ENCODE measurements at regions not wholly inside any gene's neighbourhood (a gene's known extent, or its start where the extent isn't known, plus 50 kb on each side); places are given as distances from the start of the nearest gene placed in this dataset.
"Not testable (repeated sequence)": the region's sequence is repeated elsewhere in the genome, so short reads cannot be mapped to it uniquely, and the experiment has no call there.

- WGBS, 2 donors, result 69 to 81% methylated on average over 12 of the region's 12 CpGs
- H3K36me3 ChIP-seq (ENCODE audit: control insufficient read depth in 2 of 2, insufficient read depth in 2 of 2, low read length in 1 of 2); H3K9me3 ChIP-seq (ENCODE audit: control insufficient read depth in 2 of 2, insufficient read depth in 1 of 2, low read depth in 1 of 2, low read length in 1 of 2); H3K4me1 ChIP-seq (ENCODE audit: control insufficient read depth in 2 of 2, insufficient read depth in 2 of 2, low read length in 1 of 2); H3K27me3 ChIP-seq (ENCODE audit: control insufficient read depth in 1 of 2, insufficient read depth in 2 of 2, low read length in 2 of 2); H3K4me3 ChIP-seq (ENCODE audit: low read depth in 1 of 2, low read length in 2 of 2); H3K27ac ChIP-seq (ENCODE audit: low read depth in 2 of 2, low read length in 1 of 2): not testable (repeated sequence)
Measured at GRCh38 chr2:207344596-207345394, 179.0 kb upstream of the KLF7 start.

- Histone ChIP-seq H3K4me3 (ENCODE audit: low read depth in 1 of 2, low read length in 2 of 2) (no peak overlapping the region), H3K27me3 (ENCODE audit: control insufficient read depth in 1 of 2, insufficient read depth in 2 of 2, low read length in 2 of 2) (no peaks in the 10 kb centered on the region), H3K36me3 (ENCODE audit: control insufficient read depth in 2 of 2, insufficient read depth in 2 of 2, low read length in 1 of 2) (no peaks in the 10 kb centered on the region), H3K27ac (ENCODE audit: low read depth in 2 of 2, low read length in 1 of 2) (no peak overlapping the region), H3K9me3 (ENCODE audit: control insufficient read depth in 2 of 2, insufficient read depth in 1 of 2, low read depth in 1 of 2, low read length in 1 of 2) (no peaks in the 10 kb centered on the region), H3K4me1 (ENCODE audit: control insufficient read depth in 2 of 2, insufficient read depth in 2 of 2, low read length in 1 of 2) (no peaks in the 10 kb centered on the region)
- 81 to 87% methylated on average over 1 of the region's 1 CpG for WGBS, 2 donors
Measured at GRCh38 chr2:207351171-207351570, 178.6 kb upstream of the CREB1 start.

DNA sequence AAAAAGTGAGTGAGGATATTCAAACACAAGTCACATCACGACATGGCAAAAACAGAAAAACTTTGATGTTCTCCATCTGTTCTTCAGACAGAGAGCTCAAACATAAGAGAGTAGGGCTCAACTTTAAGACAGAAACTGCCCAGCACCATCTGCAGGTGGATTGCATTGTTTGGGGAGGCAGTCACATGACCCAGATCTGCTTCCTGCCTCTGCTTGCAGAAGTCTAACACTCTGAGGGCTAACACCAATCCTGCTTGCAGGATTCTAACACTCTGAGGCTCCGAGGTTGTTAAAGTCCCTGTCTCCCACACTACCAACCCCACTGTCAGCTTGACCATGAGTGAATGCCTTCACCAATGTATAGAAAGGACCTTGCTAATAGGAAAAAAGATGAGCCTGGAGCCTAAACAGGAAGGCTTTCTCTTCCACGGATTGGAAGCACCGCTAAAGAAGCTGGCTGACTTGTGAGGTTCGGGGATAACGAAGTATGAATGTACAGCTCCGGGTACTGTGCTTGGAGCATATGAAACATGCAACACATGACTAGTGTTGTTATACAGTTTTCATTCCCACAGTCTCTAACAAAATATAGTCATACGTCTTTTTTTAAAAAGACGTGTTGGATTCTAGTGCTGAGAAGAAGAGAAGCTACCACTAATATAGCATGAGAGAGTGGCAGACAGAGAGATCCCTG is 176.6 kb upstream of the CREB1 start:
- no peak overlapping the region for H3K4me3 ChIP-seq (ENCODE audit: low read depth in 1 of 2, low read length in 2 of 2)
- H3K36me3 ChIP-seq (ENCODE audit: control insufficient read depth in 2 of 2, insufficient read depth in 2 of 2, low read length in 1 of 2), result no peaks in the 10 kb centered on the region
- WGBS, 2 donors, result 80 to 81% methylated on average over 9 of the region's 9 CpGs
- no peak overlapping the region for H3K27ac ChIP-seq (ENCODE audit: low read depth in 2 of 2, low read length in 1 of 2)
- H3K4me1 ChIP-seq (ENCODE audit: control insufficient read depth in 2 of 2, insufficient read depth in 2 of 2, low read length in 1 of 2), result no peaks in the 10 kb centered on the region
- no peaks in the 10 kb centered on the region for H3K9me3 ChIP-seq (ENCODE audit: control insufficient read depth in 2 of 2, insufficient read depth in 1 of 2, low read depth in 1 of 2, low read length in 1 of 2)
- no peaks in the 10 kb centered on the region for H3K27me3 ChIP-seq (ENCODE audit: control insufficient read depth in 1 of 2, insufficient read depth in 2 of 2, low read length in 2 of 2)

- Histone ChIP-seq H3K4me3 (ENCODE audit: low read depth in 1 of 2, low read length in 2 of 2) (no peak overlapping the region), H3K27me3 (ENCODE audit: control insufficient read depth in 1 of 2, insufficient read depth in 2 of 2, low read length in 2 of 2) (no peaks in the 10 kb centered on the region), H3K36me3 (ENCODE audit: control insufficient read depth in 2 of 2, insufficient read depth in 2 of 2, low read length in 1 of 2) (no peaks in the 10 kb centered on the region), H3K27ac (ENCODE audit: low read depth in 2 of 2, low read length in 1 of 2) (no peak overlapping the region), H3K9me3 (ENCODE audit: control insufficient read depth in 2 of 2, insufficient read depth in 1 of 2, low read depth in 1 of 2, low read length in 1 of 2) (no peaks in the 10 kb centered on the region), H3K4me1 (ENCODE audit: control insufficient read depth in 2 of 2, insufficient read depth in 2 of 2, low read length in 1 of 2) (no peaks in the 10 kb centered on the region)
- 73 to 86% methylated on average over 1 of the region's 1 CpG for WGBS, 2 donors
Measured at GRCh38 chr2:207353836-207354235, 175.9 kb upstream of the CREB1 start.

DNA sequence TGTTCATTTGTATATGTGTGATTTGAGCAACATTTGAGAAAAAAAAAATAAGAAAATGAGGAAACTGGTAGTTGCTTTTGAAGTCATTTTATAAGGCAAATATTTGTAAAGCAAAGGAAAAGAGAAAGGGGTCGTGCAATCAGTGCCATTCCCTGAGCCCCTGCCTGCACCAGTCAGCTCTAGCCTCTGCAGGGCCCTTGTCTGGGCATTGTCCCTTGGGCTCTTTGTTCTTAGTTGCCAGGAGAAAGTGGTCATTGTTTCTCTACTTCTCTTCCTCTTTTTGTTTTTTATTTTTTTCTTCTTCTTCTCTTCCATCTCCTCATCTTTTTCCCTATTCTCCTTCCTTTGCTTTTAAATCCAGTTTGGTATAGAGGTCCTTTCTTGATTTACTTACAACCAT is 175.3 kb upstream of the CREB1 start:
- WGBS, 2 donors, result 57 to 66% methylated on average over 1 of the region's 1 CpG
- Histone ChIP-seq H3K9me3 (ENCODE audit: control insufficient read depth in 2 of 2, insufficient read depth in 1 of 2, low read depth in 1 of 2, low read length in 1 of 2) (no peaks in the 10 kb centered on the region), H3K36me3 (ENCODE audit: control insufficient read depth in 2 of 2, insufficient read depth in 2 of 2, low read length in 1 of 2) (no peaks in the 10 kb centered on the region), H3K4me3 (ENCODE audit: low read depth in 1 of 2, low read length in 2 of 2) (no peak overlapping the region), H3K27me3 (ENCODE audit: control insufficient read depth in 1 of 2, insufficient read depth in 2 of 2, low read length in 2 of 2) (no peaks in the 10 kb centered on the region), H3K4me1 (ENCODE audit: control insufficient read depth in 2 of 2, insufficient read depth in 2 of 2, low read length in 1 of 2) (no peaks in the 10 kb centered on the region), H3K27ac (ENCODE audit: low read depth in 2 of 2, low read length in 1 of 2) (no peak overlapping the region)

DNA sequence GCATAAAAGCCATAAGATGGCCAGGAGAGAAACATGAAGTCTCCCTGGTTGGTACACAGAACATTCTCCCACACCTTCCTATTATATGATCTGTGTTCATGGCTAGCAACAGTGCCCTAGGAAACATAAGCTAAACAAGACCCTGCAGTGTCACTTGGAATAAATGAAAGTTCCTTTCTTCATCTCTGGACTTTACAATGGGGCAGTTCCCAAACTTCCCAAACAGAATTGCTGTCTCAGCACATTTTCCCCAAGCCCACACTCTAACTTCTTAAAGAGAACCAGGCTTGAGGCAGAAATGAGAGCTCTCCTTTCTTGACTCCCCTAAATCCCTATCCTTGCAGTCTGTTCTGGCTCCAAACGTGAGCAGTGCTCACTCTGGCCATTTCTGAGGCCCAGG is 173.2 kb upstream of the CREB1 start:
- Histone ChIP-seq H3K9me3 (ENCODE audit: control insufficient read depth in 2 of 2, insufficient read depth in 1 of 2, low read depth in 1 of 2, low read length in 1 of 2) (no peaks in the 10 kb centered on the region), H3K4me3 (ENCODE audit: low read depth in 1 of 2, low read length in 2 of 2) (no peak overlapping the region), H3K27ac (ENCODE audit: low read depth in 2 of 2, low read length in 1 of 2) (no peak overlapping the region), H3K4me1 (ENCODE audit: control insufficient read depth in 2 of 2, insufficient read depth in 2 of 2, low read length in 1 of 2) (no peaks in the 10 kb centered on the region), H3K36me3 (ENCODE audit: control insufficient read depth in 2 of 2, insufficient read depth in 2 of 2, low read length in 1 of 2) (no peaks in the 10 kb centered on the region), H3K27me3 (ENCODE audit: control insufficient read depth in 1 of 2, insufficient read depth in 2 of 2, low read length in 2 of 2) (no peaks in the 10 kb centered on the region)
- 59 to 65% methylated on average over 1 of the region's 1 CpG for WGBS, 2 donors

DNA sequence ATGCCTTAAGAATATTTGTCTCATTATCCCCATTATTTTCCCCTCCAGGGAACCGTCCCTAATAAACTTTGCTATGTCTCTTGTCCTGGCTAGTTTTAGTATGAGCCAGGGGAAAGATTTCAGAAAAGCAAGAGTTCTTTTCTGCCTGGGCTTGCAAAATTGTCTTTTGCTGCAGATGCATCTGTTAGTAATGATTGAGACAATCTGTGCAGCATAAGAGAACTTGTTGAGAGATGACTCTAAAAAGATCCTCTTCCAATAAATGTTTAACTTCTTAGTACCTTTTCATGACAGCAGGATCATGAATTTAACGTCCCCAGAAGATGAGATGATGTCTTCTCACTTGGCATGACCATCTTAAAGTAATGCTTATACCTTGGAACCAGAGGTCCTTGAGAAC is 172.5 kb upstream of the CREB1 start:
- no peaks in the 10 kb centered on the region for H3K4me1 ChIP-seq (ENCODE audit: control insufficient read depth in 2 of 2, insufficient read depth in 2 of 2, low read length in 1 of 2)
- no peak overlapping the region for H3K4me3 ChIP-seq (ENCODE audit: low read depth in 1 of 2, low read length in 2 of 2)
- no peak overlapping the region for H3K27ac ChIP-seq (ENCODE audit: low read depth in 2 of 2, low read length in 1 of 2)
- no peaks in the 10 kb centered on the region for H3K27me3 ChIP-seq (ENCODE audit: control insufficient read depth in 1 of 2, insufficient read depth in 2 of 2, low read length in 2 of 2)
- WGBS, 2 donors, result 53 to 63% methylated on average over 2 of the region's 2 CpGs
- no peaks in the 10 kb centered on the region for H3K36me3 ChIP-seq (ENCODE audit: control insufficient read depth in 2 of 2, insufficient read depth in 2 of 2, low read length in 1 of 2)
- H3K9me3 ChIP-seq (ENCODE audit: control insufficient read depth in 2 of 2, insufficient read depth in 1 of 2, low read depth in 1 of 2, low read length in 1 of 2), result no peaks in the 10 kb centered on the region

DNA sequence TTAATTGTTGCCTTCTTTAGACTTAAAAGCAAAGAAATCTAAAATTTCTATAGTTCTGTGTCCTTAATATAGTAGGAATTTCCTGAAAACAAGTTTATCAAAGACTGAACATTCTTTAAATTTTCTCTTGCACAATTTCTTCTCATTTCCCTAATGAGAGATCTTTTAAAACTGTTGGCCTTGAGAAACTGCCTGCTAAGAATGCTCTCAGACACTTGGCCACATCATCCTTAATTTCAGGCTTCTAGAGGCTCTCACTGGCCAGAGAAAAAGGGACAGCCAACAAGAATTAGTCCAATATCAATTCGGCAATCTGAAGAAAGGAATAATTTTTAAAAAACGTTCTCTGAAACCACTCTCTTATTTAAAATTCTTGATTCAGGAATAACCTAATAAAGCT is 167.0 kb upstream of the CREB1 start:
- Histone ChIP-seq H3K4me1 (ENCODE audit: control insufficient read depth in 2 of 2, insufficient read depth in 2 of 2, low read length in 1 of 2) (no peaks in the 10 kb centered on the region), H3K27me3 (ENCODE audit: control insufficient read depth in 1 of 2, insufficient read depth in 2 of 2, low read length in 2 of 2) (no peaks in the 10 kb centered on the region), H3K4me3 (ENCODE audit: low read depth in 1 of 2, low read length in 2 of 2) (no peak overlapping the region), H3K27ac (ENCODE audit: low read depth in 2 of 2, low read length in 1 of 2) (no peak overlapping the region), H3K36me3 (ENCODE audit: control insufficient read depth in 2 of 2, insufficient read depth in 2 of 2, low read length in 1 of 2) (no peaks in the 10 kb centered on the region), H3K9me3 (ENCODE audit: control insufficient read depth in 2 of 2, insufficient read depth in 1 of 2, low read depth in 1 of 2, low read length in 1 of 2) (no peaks in the 10 kb centered on the region)
- WGBS, 2 donors, result 72 to 85% methylated on average over 2 of the region's 2 CpGs

DNA sequence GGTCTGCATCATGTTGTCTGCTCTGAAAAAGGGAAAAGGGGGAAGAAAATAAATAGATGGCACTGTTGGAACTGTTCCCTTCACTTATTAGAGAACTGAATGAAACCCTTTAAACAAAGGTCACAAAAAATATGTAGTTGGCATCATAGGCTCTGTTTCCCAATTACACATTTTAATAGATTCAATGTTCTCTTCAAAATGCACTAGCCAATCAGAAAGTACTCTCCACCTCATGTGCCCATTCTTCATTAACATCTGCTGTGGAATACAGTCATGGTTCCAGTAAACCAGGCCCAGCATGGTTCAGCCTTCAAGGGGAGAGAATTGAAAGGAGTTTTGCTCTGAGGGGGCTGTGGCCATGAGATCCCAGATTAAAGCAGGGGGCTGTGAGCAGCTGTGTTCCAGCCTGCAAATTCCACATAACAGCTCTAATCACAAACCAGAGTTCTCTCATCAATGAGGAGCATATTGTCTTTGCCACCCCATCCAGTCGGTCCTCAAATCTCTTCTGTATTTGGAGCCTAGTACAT is 165.9 kb upstream of the CREB1 start:
- WGBS, 2 donors, result 91 to 92% methylated on average over 1 of the region's 1 CpG

More for the DNA sequence above, 165.9 kb upstream of the CREB1 start:
- Histone ChIP-seq H3K9me3 (ENCODE audit: control insufficient read depth in 2 of 2, insufficient read depth in 1 of 2, low read depth in 1 of 2, low read length in 1 of 2) (no peaks in the 10 kb centered on the region), H3K36me3 (ENCODE audit: control insufficient read depth in 2 of 2, insufficient read depth in 2 of 2, low read length in 1 of 2) (no peaks in the 10 kb centered on the region), H3K27me3 (ENCODE audit: control insufficient read depth in 1 of 2, insufficient read depth in 2 of 2, low read length in 2 of 2) (no peaks in the 10 kb centered on the region), H3K4me3 (ENCODE audit: low read depth in 1 of 2, low read length in 2 of 2) (no peak overlapping the region), H3K27ac (ENCODE audit: low read depth in 2 of 2, low read length in 1 of 2) (no peak overlapping the region), H3K4me1 (ENCODE audit: control insufficient read depth in 2 of 2, insufficient read depth in 2 of 2, low read length in 1 of 2) (no peaks in the 10 kb centered on the region)
